ENCODE measurements at regions not wholly inside any gene's neighbourhood (a gene's known extent, or its start where the extent isn't known, plus 50 kb on each side); places are given as distances from the start of the nearest gene placed in this dataset.

GRCh38 chrX:39616098-39616729 is 481.5 kb downstream of the BCOR start:
- no peak for TF ChIP-seq CTCF (conservative IDR thresholded peaks at IDR 0.05; ENCODE audit: low read depth, low read length)
- TF ChIP-seq EZH2phosphoT487 (IDR thresholded peaks at IDR 0.05; ENCODE audit: borderline replicate concordance, low read length) = no peak
- TF ChIP-seq EZH2 (IDR thresholded peaks at IDR 0.05; ENCODE audit: low read length, unreplicated experiment) = no peak
